ENCODE measurements at regions not wholly inside any gene's neighbourhood (a gene's known extent, or its start where the extent isn't known, plus 50 kb on each side); places are given as distances from the start of the nearest gene placed in this dataset.

- no peak for TF ChIP-seq CTCF (IDR thresholded peaks at IDR 0.05)
- no peak for TF ChIP-seq POLR2A (IDR thresholded peaks at IDR 0.05)
These were observed 930.7 kb upstream of the PCDH10 start for GRCh38 chr4:132218406-132218805.

All from Peyer's patch (tissue), 4 donors.